ENCODE measurements at regions not wholly inside any gene's neighbourhood (a gene's known extent, or its start where the extent isn't known, plus 50 kb on each side); places are given as distances from the start of the nearest gene placed in this dataset.
"Not testable (repeated sequence)": the region's sequence is repeated elsewhere in the genome, so short reads cannot be mapped to it uniquely, and the experiment has no call there.

DNA sequence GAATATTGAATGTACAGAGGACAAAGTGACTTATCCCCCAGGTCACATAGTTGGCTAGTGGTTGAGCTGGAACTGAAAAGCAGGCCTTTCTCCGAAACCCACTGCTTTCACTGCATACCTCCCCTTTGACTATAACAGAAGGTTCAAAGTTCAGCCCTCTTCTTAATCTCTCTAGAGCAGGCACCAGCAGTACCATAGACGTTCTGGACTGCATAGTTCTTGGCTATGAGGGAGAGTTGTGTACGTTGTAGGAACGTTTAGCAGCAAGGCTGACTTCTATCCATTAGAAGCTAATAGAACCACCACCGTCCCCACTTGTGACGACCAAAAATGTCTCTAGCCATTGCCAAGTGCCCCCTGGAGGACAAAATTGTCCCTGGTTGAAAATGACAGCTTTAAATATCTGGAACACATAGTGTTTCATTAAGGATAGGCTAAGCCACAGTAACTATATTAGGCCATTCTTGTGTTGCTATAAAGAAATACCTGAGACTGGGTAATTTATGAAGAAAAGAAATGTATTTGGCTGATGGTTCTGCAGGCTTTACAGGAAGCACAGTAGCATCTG, 123.8 kb upstream of the MTHFD1L start:
- no peak for DNase-seq

DNA sequence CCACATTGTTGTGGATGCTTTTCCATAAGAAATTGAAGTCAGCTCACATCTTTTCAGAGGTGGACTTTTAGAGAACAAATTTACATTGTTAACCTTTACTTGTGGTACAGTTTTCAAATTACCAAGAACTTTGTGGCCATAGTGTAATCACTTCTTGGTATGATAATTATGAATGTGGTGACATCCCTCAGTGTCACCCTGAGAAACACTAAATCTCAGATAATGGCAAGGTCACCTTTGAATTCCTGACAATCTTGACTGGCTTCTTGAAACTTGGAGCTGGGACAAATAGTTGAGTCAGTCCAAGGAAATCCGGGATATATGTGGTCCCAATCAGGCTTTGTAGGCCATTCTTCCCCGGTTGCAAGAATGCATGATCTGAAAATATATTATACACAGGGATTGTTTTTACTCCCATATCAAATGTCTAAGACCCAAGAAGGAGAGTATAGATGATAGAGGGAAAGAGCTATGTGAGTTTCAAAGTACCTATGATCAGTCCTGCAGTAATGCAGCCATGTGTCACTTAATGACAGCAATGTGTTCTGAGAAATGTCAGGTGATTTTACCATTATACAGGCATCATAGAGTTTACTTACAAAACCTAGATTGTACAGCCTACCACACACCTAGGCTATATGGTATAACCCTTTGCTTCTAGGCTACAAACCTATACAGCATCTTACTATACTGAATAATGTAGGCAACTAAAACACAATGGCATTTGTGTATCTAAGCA, 120.8 kb upstream of the MTHFD1L start:
- DNase-seq: no peak

DNA sequence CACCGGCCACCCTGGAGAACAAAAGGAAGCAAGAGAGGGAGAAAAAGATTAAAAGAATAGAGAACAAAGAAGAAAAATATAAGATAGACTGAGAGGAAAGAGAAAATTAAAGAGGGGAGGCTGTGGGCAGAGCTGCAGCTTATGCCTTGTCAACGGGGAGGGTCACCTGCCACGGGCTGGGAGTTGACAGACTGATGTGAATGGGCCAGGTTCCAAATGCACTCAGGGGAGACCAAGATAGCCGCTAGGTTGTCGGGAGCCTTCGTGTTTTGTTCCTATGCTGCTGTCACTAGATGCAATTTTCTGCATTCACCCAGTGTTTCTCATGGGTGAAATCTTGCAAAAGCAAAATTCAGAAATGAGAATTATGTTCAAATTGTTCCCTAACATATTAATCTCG, 119.6 kb upstream of the MTHFD1L start:
- DNase-seq: no peak

DNA sequence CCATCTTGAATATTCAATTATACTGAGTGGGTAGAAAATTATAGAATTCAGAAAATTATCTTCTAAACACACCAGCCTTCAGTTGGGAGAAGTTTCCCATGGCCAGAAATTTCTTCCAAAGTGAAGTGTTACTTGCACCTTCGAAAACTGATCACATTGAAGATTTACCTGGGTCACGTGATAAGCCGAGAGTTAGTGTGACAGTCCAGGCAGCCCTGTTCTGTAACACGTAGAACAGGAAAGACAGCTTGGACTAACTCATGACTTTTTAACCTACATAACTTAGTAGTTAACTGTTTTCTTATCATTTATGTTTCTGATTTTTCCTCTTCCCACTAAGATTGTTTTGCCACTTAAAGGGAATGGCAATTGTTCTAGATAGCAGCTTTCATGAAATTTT, 118.3 kb upstream of the MTHFD1L start:
- DNase-seq: no peak

DNA sequence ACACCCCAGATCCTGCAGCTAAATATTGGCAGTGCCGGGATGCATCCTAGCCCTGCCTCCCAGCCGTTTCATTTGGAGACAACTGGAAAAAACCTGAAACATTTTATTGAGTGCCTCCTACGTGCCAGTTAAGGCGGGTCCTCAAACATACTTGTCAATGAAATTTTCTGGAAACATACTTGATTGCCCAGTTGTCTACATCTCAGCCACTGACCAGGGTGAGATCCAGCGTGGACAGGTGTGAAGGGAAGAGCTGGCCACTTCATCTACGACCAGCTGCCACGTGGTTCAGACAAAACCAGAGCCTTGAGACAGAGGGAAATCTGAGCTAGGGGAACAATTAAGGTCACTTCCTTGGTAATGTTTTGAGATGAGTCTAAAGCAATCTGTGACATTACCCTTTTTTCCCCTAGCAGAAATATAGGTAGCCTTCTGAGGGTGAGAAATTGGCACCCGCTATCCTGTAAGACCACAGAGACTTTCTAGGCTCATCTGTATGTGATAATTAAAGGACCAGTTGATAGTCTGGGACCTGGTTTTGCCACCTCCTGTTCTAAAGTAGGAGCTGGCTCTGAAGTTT, 116.3 kb upstream of the MTHFD1L start:
- DNase-seq: no peak

DNA sequence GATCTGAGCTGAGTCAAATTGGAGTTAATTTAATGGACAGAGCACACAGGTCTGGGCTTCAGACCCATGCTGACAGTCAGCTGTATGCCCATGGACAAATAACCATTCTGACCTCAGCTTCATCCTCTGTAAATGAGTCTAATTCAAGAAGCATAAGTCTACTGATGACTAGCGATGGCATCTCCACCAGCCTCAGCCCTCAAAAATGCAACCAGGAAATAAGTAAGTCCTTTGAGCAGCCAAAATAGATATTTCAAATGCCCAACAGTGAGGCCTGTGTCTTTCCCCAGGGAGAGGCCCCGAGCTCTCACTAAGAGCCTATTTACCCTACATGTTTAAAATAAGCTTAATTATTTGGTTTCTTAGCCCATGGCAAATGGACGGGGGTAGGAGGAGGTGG, 114.2 kb upstream of the MTHFD1L start:
- DNase-seq: no peak

DNA sequence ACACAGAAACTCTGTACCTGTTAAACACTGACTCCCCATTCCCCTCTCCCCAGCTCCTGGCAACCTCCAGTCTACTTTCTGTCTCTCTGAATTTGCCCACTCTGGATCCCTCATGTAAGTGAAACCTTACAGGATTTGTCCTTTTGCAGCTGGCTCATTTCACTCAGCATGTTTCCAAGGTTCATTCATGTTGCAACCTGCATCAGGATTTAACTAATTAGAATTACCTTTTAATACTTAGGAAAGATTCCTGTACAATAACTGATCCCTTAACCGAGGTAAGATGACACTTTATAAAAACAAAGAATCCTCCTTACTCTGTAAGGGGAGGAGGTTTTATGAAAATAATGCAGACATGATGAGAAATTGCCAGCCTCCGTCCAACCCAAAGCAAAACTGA, 113.1 kb upstream of the MTHFD1L start:
- no peak for DNase-seq

DNA sequence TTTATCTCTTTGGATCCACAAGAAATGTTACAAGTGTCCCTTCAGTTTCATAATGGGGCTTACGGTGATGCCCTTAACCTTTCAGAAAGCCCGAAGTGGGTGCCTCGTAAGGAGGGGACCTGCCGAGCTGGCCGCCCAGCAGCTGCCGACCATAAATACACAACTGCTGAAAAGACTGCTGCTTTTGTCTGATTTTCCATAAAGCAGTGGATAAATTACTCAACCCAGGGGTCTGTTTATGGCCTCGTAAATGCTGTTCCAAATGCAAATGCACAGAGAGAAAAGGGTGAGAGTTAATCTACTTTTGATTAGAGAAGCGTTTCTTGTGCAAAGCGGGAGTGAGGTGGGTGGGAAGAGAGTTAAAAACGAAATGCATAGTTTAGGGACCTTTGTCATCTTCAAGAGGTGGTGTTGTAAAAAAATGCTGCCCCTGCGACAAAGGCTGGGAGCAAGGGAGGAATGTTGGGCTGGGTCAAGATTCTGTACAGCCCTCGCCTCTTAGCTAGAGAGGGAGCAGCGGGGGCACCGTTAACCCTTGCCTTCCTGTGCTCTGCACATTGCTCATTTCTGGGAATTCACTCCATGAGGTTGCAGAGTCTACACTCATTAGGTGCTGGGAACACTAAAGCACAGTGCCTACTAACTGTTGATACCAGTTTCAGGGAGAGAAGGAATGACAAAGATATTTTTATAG, 112.0 kb upstream of the MTHFD1L start:
- no peak for DNase-seq

DNA sequence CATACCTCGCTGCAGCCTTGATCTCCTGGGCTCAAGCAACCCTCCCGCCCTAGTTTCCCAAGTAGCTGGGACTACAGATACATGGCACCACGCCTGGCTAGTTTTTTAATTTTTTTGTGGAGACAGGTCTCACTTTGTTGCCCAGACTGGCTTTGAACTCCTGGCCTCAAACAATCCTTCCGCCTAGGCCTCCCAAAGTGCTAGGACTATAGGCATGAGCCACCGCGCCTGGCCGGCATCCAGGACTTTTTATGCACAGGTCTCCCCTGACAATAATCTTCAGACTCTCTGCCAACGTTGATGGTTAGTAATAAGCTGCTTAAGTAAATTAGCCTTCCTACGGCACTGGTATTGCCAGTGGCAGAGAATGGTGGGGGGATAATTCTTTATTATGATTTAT, 110.5 kb upstream of the MTHFD1L start:
- no peak for DNase-seq

DNA sequence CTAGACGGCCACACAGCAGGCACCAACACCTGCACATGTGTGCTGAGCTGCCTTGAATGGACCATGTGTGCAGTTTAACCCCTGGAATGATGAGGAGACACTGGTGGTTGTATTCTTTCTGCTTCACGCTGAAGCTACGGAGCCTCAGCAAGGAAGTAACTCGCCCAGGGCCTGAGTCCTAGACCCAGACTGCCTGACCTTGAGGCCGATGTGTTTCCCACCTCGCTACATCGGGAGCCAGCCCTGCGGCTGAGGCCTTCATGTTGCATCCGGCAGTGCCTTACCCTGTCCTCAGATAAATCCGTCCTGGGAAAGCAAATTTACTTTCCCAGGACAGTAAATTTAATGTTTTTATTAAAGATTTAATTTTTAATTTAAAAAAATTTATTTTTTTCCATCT, 110.0 kb upstream of the MTHFD1L start:
- DNase-seq: no peak

DNA sequence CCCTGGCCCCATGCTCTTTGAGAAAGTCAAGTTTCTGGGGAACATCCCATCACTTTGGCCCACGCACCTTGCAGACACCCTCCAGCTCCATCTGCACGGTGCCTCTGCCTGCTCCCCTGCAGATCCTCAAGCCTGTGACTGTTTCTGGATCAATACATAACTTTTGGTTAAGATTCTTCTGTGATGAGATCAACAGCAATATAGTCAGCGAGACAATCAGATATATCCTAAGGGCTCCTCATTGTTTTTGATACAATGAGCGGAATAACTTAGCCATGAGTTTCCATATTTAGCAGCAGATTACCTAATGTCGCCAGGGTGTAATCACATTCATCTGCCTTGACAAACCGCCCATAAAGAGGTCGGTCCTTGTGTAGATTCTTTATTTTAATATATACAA, 109.3 kb upstream of the MTHFD1L start:
- no peak for DNase-seq

DNA sequence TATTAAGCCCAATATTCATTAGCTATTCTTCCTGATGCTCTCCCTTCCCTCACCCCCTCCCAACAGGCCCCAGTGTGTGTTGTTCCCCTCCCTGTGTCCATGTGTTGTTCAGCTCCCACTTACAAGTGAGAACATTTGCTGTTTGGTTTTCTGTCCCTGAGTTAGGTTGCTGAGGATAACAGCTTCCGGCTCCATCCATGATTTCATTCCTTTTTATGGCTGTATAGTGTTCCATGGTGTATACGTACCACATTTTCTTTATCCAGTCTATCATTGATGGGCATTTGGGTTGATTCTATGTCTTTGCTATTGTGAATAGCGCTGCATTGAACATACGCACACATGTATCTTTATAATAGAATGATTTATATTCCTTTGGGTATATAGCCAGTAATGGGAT, 107.7 kb upstream of the MTHFD1L start:
- not testable (repeated sequence) for DNase-seq

DNA sequence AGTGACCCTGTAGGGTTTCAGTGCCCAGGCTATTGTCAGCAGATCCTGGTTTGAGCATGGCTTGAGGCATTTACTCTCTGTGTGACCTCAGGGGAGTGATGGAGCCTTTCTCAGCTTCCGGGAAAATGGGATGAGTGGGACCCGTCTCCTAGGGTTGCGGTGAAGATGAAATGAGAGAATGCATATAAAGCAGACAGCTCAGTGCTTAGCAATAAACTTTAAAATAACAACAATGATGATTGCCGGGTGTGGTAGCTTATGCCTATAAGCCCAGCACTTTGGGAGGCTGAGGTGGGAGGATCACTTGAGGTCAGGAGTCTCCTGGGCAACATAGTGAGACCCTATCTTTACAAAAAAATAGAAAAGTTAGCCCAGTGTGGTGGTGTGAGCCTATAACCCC, 106.0 kb upstream of the MTHFD1L start:
- no peak for DNase-seq

DNA sequence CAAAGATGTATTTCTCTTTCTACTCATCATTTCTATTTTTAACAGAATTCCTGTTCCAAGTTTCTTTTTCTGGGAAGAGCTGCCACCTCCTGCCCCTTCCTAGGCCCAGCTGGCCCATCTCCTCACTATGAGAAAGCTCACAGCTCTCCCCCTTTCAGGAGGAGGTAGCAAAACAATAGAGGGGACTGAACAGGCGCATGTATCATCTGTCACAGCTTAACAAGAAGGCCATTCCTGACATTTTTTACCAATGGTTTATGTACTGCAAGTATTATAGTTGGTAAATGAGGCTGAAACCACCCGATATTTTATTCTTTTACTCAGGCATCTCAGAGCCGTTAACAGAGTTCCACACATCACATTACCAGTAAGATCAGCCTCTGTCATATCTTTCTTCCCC, 103.7 kb upstream of the MTHFD1L start:
- no peak for DNase-seq

DNA sequence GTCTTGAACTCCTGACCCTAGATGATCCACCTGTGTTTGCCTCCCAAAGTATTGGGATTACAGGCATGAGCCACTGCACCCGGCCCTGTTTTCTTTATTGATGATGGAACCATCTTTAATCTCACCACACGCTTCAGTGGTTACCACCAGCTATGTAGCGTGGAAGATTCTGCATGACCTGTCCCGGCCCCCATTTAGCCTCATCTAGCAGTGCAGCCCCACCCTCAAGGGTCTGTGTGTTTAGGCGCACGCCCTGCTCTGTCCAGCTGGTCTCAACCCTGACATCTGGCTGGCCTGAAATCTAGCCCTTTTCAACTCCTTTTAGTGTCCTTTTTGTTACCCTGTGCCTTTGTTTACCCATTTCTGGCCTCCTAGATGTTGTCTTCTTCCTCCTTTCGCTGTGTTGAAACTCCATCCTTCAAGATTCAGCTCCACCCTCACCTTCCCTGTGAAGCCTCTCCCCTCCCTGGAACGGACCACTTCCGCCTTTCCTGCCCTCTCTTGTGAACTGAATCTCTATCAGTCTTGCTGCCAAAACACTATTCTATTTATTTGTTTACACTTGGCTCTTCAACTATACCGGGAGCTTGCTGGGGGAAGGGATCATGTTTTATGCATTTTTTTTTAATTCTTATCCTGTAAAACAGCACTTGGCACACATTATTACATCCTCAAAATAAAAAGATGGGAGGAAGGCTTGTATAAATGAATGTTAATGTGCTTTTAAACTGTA, 101.0 kb upstream of the MTHFD1L start:
- no peak for DNase-seq

DNA sequence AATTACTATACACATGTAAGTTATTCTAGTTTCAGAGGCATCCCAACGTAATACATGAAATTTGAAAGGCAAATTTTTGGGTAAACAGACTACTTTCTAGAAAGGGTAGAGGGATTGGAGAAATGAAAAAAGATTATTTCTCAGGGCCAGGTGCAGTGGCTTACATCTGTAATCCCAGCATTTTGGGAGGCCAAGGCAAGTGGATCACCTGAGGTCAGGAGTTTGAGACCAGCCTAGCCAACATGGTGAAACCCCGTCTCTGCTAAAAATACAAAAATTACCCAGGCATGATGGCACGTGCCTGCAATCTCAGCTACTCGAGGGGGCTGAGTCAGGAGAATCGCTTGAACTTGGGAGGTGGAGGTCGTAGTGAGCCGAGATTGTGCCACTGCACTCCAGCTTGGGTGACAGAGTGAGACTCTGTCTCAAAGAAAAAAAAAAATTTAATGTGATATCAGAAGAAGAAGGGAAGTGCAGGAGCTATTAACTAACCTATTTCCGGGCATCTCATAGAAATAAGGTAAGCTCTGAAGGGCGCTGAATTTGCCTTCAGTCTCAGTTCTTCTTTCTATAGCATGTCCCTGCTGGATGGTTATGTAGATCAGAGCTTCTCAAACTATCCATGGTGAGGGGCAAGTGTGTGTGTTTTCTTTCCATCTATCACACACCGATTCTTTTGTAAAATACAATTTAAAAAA, 100.3 kb upstream of the MTHFD1L start:
- DNase-seq: no peak

DNA sequence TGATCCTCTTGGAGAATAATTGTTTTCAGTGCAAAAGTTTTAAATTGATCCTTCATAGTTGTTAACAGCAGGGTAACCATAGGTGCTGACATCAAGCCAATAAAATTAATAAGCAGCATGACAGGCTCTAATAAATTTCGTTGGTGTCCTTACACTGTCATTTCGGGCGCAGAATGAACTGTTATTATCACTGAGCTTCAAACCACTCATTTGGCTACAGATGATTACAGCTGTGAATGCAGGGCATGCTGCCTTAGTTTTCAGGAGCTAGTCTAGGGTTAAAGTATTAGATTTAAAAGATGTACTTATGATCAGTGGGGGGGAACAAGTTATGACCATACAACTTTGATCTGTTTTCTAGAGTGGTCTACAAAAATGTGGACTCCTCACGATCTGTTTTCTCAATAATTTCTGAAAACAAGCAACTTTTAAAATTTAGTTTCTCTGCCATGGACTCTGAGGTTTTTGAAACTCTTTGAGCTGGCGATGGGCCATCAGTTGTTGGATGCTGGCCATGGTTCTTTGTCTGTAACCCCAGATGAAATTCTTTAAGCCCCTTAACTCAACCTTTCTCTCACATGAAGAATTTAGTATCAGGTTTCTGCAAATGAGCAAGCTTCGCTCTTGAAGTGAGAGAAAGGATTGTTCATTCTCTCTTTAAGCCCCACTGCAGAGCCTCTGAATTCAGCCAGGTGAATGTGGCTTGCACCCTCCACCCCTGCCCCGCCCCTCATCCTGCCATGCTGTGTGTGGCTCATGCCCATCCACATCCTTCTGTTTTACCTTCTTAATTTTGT, 99.1 kb upstream of the MTHFD1L start:
- no peak for DNase-seq

DNA sequence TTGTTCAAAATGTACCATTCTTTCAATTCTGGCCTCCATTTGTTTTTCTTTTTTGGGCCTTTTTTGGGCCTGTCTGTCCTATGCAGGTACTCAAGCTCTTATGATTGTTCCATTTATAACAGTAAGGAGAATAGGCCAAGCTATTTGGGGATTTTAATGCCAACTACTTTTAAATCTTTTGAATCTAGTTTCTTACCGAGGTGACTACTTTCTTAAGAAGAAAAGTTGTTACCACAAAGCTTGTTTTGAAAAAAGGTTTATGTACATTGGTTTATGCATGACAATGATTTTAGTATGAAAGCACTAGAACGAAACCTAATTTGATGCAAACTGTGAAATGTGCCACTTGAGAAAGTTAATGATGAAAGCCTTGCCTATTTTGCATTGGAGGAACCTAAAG, 98.3 kb upstream of the MTHFD1L start:
- DNase-seq: no peak

DNA sequence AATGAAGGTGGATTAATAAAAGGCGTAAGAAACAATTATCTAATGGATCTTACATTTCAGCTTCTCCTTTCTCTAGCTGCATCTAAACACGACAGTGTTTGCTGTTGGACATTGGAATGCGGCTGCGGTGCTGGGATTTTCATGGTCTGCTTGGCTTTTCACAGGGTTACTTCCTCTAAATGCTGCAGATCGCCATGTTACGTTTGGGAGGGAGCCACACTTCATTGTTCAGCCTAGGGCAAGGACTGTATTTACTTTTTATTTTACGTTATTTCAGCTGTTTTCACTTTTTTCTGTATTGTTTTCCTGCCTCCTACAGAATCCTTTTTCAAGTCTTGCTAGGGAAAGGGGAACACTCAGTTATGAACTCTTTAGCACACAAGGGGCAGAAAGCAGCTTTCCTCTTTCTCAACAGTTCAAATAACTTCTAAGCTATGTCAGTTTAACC, 97.9 kb upstream of the MTHFD1L start:
- no peak for DNase-seq

DNA sequence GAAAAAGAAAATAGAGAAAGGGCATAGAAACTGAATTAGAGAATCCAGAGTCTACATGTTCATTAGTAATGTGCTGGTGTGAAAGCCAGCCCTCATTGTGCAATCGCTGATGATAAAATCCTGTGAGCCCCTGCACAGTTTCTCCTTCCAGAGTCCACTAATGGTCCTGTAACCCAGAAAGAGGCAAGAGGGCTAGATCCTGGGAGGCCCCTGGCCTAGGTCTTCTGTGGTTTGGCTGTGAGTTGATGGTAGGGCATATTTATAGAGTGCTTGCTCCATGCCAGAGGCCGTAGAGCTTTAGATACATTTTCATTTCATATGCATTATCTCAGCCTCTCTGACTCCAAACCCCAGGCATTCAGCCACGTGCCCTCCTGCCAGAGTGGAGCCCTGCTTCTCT, 94.9 kb upstream of the MTHFD1L start:
- no peak for DNase-seq

DNA sequence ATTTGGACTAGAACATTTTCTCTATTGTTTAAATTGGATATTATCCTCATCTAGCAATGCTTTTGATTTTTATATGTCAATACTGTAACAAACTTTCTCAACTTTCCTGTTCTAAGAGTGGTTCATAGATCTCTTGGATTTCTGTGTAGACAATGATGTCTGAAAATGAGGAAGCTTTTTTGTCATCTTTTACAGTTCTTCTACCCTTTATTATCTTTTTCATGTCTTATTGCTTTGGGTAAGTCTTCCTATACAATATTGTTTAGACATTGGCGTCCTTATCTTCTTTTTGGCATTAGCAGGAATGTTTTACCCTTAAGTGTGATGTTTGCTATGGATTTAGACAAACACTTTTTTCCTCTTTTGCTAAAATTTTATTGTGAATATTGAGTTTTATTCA, 91.5 kb upstream of the MTHFD1L start:
- no peak for DNase-seq
